ENCODE measurements at regions not wholly inside any gene's neighbourhood (a gene's known extent, or its start where the extent isn't known, plus 50 kb on each side); places are given as distances from the start of the nearest gene placed in this dataset.

DNA sequence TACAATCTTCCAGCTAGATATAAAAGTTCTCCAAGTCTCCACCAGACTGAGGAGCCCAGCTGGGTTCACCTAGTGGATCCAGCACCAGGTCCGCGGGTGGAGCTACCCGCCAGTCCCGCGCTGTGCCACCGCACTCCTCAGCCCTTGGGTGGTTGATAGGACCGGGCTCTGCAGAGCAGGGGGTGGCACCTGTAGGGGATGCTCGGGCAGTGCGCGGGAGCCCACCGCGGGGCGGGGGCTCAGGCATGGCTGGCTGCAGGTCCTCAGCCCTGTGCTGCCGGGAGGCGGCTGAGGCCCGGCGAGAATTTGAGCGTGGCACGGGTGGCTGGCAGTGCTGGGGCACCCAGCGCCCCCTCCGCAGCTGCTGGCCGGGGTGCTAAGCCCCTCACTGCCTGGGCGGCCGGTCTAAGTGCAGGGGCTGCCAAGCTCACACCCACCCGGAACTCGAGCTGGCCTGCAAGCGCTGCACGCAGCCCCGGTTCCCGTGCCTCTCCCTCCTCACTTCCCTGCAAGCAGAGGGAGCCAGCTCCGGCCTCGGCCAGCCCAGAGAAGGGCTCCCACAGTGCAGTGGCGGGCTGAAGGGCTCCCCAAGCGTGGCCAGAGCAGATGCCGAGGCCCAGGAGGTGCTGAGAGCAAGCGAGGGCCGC is 542.8 kb upstream of the PCDH9 start:
- TF ChIP-seq, protein P1, sequence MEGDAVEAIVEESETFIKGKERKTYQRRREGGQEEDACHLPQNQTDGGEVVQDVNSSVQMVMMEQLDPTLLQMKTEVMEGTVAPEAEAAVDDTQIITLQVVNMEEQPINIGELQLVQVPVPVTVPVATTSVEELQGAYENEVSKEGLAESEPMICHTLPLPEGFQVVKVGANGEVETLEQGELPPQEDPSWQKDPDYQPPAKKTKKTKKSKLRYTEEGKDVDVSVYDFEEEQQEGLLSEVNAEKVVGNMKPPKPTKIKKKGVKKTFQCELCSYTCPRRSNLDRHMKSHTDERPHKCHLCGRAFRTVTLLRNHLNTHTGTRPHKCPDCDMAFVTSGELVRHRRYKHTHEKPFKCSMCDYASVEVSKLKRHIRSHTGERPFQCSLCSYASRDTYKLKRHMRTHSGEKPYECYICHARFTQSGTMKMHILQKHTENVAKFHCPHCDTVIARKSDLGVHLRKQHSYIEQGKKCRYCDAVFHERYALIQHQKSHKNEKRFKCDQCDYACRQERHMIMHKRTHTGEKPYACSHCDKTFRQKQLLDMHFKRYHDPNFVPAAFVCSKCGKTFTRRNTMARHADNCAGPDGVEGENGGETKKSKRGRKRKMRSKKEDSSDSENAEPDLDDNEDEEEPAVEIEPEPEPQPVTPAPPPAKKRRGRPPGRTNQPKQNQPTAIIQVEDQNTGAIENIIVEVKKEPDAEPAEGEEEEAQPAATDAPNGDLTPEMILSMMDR (IDR thresholded peaks at IDR 0.05; ENCODE audit: low read depth, low read length), result no peak
- TF ChIP-seq, protein P2, sequence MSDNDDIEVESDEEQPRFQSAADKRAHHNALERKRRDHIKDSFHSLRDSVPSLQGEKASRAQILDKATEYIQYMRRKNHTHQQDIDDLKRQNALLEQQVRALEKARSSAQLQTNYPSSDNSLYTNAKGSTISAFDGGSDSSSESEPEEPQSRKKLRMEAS (IDR thresholded peaks at IDR 0.05; ENCODE audit: low read depth, low read length), result no peak
- TF ChIP-seq POLR2A (IDR thresholded peaks at IDR 0.05; ENCODE audit: extremely low read depth, insufficient read length) (no peak), MYC (IDR thresholded peaks at IDR 0.05; ENCODE audit: low read depth, low read length) (no peak)
- no peak overlapping the region for H3K4me3 ChIP-seq (ENCODE audit: low read depth, low read length)
- no peak for DNase-seq (ENCODE audit: low read depth)

DNA sequence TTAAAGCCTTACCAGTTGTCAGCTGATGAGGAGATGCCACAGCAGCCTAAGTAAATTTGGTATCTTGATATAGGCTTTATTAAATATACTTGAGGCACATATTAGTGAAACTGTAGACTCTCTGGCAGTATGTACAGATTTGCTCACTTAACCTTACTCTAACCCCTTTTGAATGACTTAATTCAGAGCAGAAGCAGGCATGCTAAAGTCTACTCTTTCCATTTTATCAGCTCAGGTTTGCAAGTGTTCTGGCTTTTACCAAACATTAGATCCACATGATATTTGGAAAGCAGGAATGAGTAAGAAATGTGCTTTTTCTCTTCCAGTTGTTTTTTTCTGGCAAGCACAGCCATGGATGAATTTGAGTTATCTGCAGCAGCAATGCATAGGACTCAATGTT is 541.0 kb upstream of the PCDH9 start:
- TF ChIP-seq, protein P2 (IDR thresholded peaks at IDR 0.05; ENCODE audit: low read depth, low read length), result no peak
- TF ChIP-seq POLR2A (IDR thresholded peaks at IDR 0.05; ENCODE audit: extremely low read depth, insufficient read length), result no peak
- TF ChIP-seq, protein P1 (IDR thresholded peaks at IDR 0.05; ENCODE audit: low read depth, low read length), result no peak
- no peak for TF ChIP-seq MYC (IDR thresholded peaks at IDR 0.05; ENCODE audit: low read depth, low read length)
- no peak overlapping the region for H3K4me3 ChIP-seq (ENCODE audit: low read depth, low read length)
- no peak for DNase-seq (ENCODE audit: low read depth)

DNA sequence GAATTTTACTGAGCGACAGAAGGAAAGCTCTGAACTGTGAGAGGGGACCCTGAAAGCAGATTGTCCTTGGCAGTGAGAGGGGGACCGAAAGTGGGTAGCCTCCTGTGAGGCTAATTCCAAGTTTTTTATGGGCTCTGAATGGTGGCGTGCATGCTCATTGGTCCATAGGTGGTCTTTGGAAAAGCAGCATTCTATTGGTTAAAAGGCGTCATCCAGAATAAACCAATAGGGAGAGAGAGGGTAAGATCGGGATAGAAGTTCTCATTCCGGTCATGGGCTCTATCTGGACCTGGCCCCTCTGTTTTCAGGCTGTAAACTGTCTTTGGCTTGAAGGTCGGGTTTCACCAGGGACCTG is 539.8 kb upstream of the PCDH9 start:
- TF ChIP-seq, protein P1 (IDR thresholded peaks at IDR 0.05; ENCODE audit: low read depth, low read length), result no peak
- TF ChIP-seq, protein P2 (IDR thresholded peaks at IDR 0.05; ENCODE audit: low read depth, low read length), result no peak
- TF ChIP-seq MYC (IDR thresholded peaks at IDR 0.05; ENCODE audit: low read depth, low read length) (no peak), POLR2A (IDR thresholded peaks at IDR 0.05; ENCODE audit: extremely low read depth, insufficient read length) (no peak)
- H3K4me3 ChIP-seq (ENCODE audit: low read depth, low read length), result no peak overlapping the region
- DNase-seq (ENCODE audit: low read depth), result no peak

DNA sequence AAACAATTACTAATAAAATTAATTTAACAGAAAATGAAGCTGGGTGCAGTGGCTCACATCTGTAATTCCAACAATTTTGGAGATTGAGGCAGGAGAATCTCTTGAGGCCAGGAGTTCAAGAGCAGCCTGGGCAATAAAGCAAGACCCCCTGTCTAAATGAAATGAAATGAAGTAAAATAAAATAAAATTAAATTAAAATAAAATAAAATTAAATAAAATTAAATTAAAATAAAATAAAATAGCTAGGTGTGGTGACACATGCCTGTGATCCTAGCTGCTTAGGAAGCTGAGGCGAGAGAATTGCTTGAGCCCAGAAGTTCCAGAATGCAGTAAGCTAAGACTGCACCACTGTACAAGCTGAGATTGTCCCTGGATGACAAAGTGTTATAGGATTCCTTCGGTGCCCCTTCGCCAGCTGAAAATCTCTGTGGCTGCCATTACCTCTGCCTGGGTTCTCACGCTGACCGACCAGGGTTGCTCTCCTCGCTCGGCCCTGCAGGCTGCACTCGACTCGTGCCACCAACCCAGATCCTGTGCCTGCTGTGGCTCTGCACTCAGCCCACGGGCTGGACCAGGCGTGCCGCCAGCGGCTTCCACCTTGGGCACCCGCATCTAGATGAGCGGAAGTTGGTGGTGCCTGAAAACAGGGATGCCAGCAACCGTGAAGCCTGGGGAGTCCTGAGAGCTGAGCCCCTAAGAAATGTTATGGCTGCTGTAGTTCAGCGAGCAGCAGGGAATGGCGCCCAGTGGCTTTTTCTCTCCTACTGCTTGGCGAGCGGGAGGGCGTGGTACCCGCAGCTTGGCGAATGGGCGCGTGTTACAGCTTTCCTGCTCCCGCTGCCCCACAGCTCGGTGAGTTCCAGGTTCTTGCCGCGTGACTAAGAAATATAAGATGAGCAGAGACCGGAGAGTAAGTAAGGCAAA is 539.2 kb upstream of the PCDH9 start:
- H3K4me3 ChIP-seq (ENCODE audit: low read depth, low read length), result no peak overlapping the region
- TF ChIP-seq MYC (IDR thresholded peaks at IDR 0.05; ENCODE audit: low read depth, low read length) (no peak), POLR2A (IDR thresholded peaks at IDR 0.05; ENCODE audit: extremely low read depth, insufficient read length) (no peak)
- TF ChIP-seq, protein P1 (IDR thresholded peaks at IDR 0.05; ENCODE audit: low read depth, low read length), result no peak

DNA sequence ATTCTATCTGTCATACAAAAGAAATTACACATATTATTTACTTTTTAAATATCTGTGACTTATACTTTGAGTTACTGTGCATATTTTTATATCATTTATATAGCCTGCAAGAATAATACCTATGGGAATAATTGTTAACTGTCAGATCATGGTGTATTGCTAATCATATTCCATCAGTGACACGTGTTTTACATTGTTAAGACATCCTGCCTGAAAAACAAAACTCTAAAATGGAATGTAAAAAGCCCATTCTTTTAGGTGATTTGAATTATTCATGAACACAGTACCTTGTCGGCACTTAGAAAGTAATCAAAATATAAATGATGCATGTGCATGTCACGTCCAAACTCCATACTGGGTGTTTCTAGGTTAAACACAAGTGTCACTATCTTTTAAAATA is 533.8 kb upstream of the PCDH9 start:
- DNase-seq (ENCODE audit: low read depth), result no peak
- TF ChIP-seq POLR2A (IDR thresholded peaks at IDR 0.05; ENCODE audit: extremely low read depth, insufficient read length), result no peak
- TF ChIP-seq, protein P1 (IDR thresholded peaks at IDR 0.05; ENCODE audit: low read depth, low read length), result no peak
- no peak for TF ChIP-seq MYC (IDR thresholded peaks at IDR 0.05; ENCODE audit: low read depth, low read length)
- no peak overlapping the region for H3K4me3 ChIP-seq (ENCODE audit: low read depth, low read length)

More for the DNA sequence above, 539.2 kb upstream of the PCDH9 start:
- no peak for DNase-seq (ENCODE audit: low read depth)
